ENCODE measurements at regions not wholly inside any gene's neighbourhood (a gene's known extent, or its start where the extent isn't known, plus 50 kb on each side); places are given as distances from the start of the nearest gene placed in this dataset.

- DNase-seq, result no peak
These were observed 69.7 kb upstream of the ACKR3 start for GRCh38 chr2:236499691-236500578.

- no peak for DNase-seq
These were observed 68.6 kb upstream of the ACKR3 start for GRCh38 chr2:236501026-236501425.

- no peak for DNase-seq
These were observed 68.1 kb upstream of the ACKR3 start for GRCh38 chr2:236501531-236501930.

- DNase-seq, result no peak
These were observed 66.5 kb upstream of the ACKR3 start for GRCh38 chr2:236503100-236503499.

- peak; percentile 23 for DNase-seq
These were observed 66.0 kb upstream of the ACKR3 start for GRCh38 chr2:236503583-236503982.

- DNase-seq, result no peak
These were observed 64.6 kb upstream of the ACKR3 start for GRCh38 chr2:236505041-236505440.

GRCh38 chr2:236505648-236506047 is 64.0 kb upstream of the ACKR3 start:
- DNase-seq, result no peak

- peak; percentile 52 for DNase-seq
These were observed 62.1 kb upstream of the ACKR3 start for GRCh38 chr2:236507393-236508085.

- no peak for DNase-seq
These were observed 61.2 kb upstream of the ACKR3 start for GRCh38 chr2:236508466-236508865.

- DNase-seq, result no peak
These were observed 59.6 kb upstream of the ACKR3 start for GRCh38 chr2:236510034-236510433.

GRCh38 chr2:236511266-236511665 is 58.4 kb upstream of the ACKR3 start:
- DNase-seq, result no peak

- no peak for DNase-seq
These were observed 57.4 kb upstream of the ACKR3 start for GRCh38 chr2:236512267-236512666.

- DNase-seq, result peak; percentile 69
These were observed 56.7 kb upstream of the ACKR3 start for GRCh38 chr2:236512902-236513435.

- DNase-seq, result no peak
These were observed 55.7 kb upstream of the ACKR3 start for GRCh38 chr2:236513956-236514355.

- DNase-seq, result no peak
These were observed 52.9 kb upstream of the ACKR3 start for GRCh38 chr2:236516708-236517107.

- DNase-seq, result no peak
These were observed 52.2 kb upstream of the ACKR3 start for GRCh38 chr2:236517251-236518031.

Data from midbrain (tissue), 1 donor.